ENCODE measurements at regions not wholly inside any gene's neighbourhood (a gene's known extent, or its start where the extent isn't known, plus 50 kb on each side); places are given as distances from the start of the nearest gene placed in this dataset.
"Not testable (repeated sequence)": the region's sequence is repeated elsewhere in the genome, so short reads cannot be mapped to it uniquely, and the experiment has no call there.

DNA sequence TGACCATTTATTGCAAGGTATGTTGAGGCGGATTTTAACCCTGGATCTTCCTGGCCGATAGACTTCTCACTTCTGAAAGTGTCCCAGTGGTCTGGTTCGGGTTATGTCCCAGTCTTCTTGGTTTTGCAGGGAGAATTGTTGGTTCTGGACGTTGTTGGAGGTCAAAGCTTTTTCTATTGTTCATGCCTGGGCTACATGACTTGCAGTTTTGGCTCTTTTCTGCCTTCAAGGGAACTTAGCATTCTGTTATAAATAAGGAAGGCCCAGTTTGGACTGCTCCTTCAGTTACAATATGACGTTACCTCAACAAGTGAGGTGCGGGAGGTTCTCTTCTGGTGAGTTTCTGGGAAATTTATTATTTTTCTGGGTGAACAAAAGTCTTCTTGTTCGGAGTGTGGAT is 614.3 kb downstream of the DIPK2A start:
- Histone ChIP-seq H3K27ac (ENCODE audit: low read length) (no peak overlapping the region), H3K4me1 (ENCODE audit: control insufficient read depth, insufficient read depth, low read length) (no peaks in the 10 kb centered on the region), H3K9me3 (replicated peaks; ENCODE audit: control insufficient read depth, low read depth, low read length) (peaks cover 7% of the 10 kb centered on the region), H3K36me3 (ENCODE audit: control insufficient read depth, insufficient read depth, low read length) (no peaks in the 10 kb centered on the region), H3K4me3 (ENCODE audit: low read length) (no peak overlapping the region), H3K27me3 (ENCODE audit: control insufficient read depth, insufficient read depth, low read length) (no peaks in the 10 kb centered on the region)
- 100% methylated on average over 2 of the region's 7 CpGs for WGBS (ENCODE audit: insufficient coverage)
- DNase-seq = no peak

DNA sequence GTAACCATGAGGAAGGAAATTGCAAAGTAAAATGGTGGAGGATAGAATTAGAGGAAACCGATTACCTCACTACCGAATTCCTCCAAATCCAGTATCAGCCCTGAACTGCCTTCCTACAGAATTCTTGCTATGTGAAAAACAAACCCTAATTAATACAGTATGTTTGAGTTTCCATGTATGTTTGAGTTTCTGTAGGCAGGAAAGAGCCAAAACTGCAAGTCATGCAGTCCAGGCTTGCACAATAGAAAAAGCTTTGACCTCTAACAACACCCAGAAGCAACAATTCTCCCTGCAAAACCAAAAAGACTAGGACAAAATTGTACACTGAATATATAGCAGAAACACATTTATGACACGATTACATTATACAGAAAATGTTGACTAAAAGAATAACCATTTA is 614.8 kb downstream of the DIPK2A start:
- Histone ChIP-seq H3K27ac (ENCODE audit: low read length) (no peak overlapping the region), H3K36me3 (ENCODE audit: control insufficient read depth, insufficient read depth, low read length) (no peaks in the 10 kb centered on the region), H3K4me3 (ENCODE audit: low read length) (no peak overlapping the region), H3K9me3 (replicated peaks; ENCODE audit: control insufficient read depth, low read depth, low read length) (peaks cover 7% of the 10 kb centered on the region), H3K4me1 (ENCODE audit: control insufficient read depth, insufficient read depth, low read length) (no peaks in the 10 kb centered on the region), H3K27me3 (ENCODE audit: control insufficient read depth, insufficient read depth, low read length) (no peaks in the 10 kb centered on the region)
- no CpG with 5 or more reads among the region's 3 CpGs for WGBS (ENCODE audit: insufficient coverage)
- DNase-seq = peak; percentile 12

DNA sequence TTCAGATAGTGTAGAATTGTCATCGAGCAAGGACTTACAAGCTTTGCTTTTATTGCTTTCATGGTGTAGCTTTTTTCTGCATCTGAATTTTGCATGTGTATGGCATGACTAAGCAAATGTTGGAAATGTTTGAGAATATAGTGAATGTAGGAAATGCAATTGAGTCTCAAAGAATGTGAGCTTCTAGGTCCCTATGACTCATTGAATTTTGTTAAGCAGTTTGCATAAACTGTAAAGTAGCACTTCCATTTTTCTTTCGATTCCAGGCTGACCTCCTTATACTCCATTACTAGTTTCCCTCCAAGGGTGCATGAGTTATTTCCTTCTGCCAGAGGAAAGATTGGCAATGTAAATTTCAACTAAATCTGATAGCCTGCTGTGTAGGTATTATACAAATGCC is 619.2 kb downstream of the DIPK2A start:
- no peaks in the 10 kb centered on the region for H3K9me3 ChIP-seq (replicated peaks; ENCODE audit: control insufficient read depth, low read depth, low read length)
- no peak for DNase-seq
- H3K27ac ChIP-seq (ENCODE audit: low read length) = no peak overlapping the region
- H3K4me1 ChIP-seq (ENCODE audit: control insufficient read depth, insufficient read depth, low read length) = no peaks in the 10 kb centered on the region
- no peaks in the 10 kb centered on the region for H3K27me3 ChIP-seq (ENCODE audit: control insufficient read depth, insufficient read depth, low read length)
- H3K36me3 ChIP-seq (ENCODE audit: control insufficient read depth, insufficient read depth, low read length) = no peaks in the 10 kb centered on the region
- WGBS (ENCODE audit: insufficient coverage) = no CpG with 5 or more reads among the region's 2 CpGs
- no peak overlapping the region for H3K4me3 ChIP-seq (ENCODE audit: low read length)

DNA sequence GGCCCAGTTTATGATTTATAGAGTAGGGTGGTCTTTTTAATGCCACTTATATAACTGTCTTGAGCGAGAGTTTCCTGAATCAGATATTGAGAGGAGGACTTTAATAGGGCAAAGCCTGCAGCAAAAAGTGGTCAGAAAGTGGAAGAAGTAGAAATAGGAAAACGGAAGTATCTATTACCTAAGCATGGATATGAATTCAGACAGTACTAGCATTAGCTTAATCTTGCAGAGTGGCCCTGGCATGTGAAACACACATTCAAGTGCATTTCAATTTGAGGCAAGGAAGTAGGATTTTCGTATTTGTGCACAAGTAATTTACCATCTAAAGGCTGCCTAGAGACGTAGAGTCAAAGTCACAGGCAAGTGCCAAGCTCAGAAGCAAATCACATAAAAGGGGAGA is 622.3 kb downstream of the DIPK2A start:
- Histone ChIP-seq H3K36me3 (ENCODE audit: control insufficient read depth, insufficient read depth, low read length) (no peaks in the 10 kb centered on the region), H3K4me1 (ENCODE audit: control insufficient read depth, insufficient read depth, low read length) (no peaks in the 10 kb centered on the region), H3K27me3 (ENCODE audit: control insufficient read depth, insufficient read depth, low read length) (no peaks in the 10 kb centered on the region), H3K4me3 (ENCODE audit: low read length) (no peak overlapping the region), H3K9me3 (replicated peaks; ENCODE audit: control insufficient read depth, low read depth, low read length) (no peaks in the 10 kb centered on the region), H3K27ac (ENCODE audit: low read length) (no peak overlapping the region)
- no peak for DNase-seq
- 20% methylated on average over 1 of the region's 4 CpGs for whole genome bisulfite sequencing (ENCODE audit: insufficient coverage)

DNA sequence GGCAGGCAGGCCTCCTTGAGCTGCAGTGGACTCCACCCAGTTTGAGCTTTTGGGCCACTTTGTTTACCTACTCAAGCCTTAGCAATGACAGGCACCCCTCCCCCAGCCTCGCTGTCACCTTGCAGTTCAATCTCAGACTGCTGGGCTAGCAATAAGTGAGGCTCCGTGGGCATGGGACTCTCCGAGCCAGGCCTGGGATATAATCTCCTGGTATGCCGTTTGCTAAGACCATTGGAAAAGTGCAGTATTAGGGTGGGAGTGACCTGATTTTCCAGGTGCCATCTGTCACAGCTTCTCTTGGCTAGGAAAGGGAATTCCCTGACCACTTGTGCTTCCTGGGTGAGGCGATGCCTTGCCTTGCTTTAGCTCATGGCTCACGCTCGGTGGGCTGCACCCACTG is 648.6 kb downstream of the DIPK2A start:
- H3K4me1 ChIP-seq (ENCODE audit: control insufficient read depth, insufficient read depth, low read length); DNase-seq; H3K27me3 ChIP-seq (ENCODE audit: control insufficient read depth, insufficient read depth, low read length); H3K27ac ChIP-seq (ENCODE audit: low read length); H3K36me3 ChIP-seq (ENCODE audit: control insufficient read depth, insufficient read depth, low read length); H3K9me3 ChIP-seq (replicated peaks; ENCODE audit: control insufficient read depth, low read depth, low read length); H3K4me3 ChIP-seq (ENCODE audit: low read length): not testable (repeated sequence)
- 93% methylated on average over 5 of the region's 7 CpGs for WGBS (ENCODE audit: insufficient coverage)

DNA sequence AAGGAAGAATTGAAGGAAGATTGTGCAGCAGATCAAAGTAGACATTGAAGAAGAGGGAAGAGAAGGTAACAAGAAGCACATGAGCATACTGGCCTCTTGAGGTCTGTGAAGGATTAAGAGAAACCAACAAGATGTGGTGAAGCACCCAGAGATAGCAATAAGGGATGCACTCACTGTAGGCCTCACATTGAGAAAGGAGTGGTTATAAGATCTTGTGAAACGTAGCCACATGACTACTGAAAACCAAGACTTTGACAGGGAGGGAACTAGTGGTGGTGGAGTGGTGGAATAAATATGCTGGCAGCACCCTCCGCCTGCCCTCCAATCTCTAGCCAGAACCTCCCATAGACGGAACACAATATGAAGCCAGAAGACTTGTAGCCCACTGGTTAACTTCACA is 651.2 kb downstream of the DIPK2A start:
- H3K4me1 ChIP-seq (ENCODE audit: control insufficient read depth, insufficient read depth, low read length) = no peaks in the 10 kb centered on the region
- H3K9me3 ChIP-seq (replicated peaks; ENCODE audit: control insufficient read depth, low read depth, low read length) = no peaks in the 10 kb centered on the region
- no peak overlapping the region for H3K4me3 ChIP-seq (ENCODE audit: low read length)
- 100% methylated on average over 1 of the region's 3 CpGs for WGBS (ENCODE audit: insufficient coverage)
- H3K27me3 ChIP-seq (ENCODE audit: control insufficient read depth, insufficient read depth, low read length) = no peaks in the 10 kb centered on the region
- no peaks in the 10 kb centered on the region for H3K36me3 ChIP-seq (ENCODE audit: control insufficient read depth, insufficient read depth, low read length)
- no peak overlapping the region for H3K27ac ChIP-seq (ENCODE audit: low read length)
- no peak for DNase-seq

DNA sequence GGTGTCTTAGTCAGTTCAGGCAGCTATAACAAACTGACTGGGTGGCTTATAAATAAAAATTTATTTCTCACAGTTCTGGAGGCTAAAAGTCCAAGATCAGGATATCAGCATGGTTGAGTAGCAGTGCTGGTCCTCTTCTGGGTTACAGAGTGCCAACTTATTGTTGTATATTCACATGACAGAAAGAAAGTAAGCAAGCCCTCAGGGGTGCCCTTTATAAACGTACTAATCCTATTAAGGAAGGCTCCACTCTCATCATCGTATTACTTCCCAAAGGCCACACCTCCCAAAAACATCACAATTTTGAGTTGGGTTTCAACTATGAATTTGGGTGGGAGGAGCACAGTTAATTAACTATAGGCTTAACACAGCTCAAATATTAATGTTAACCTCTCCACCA is 653.0 kb downstream of the DIPK2A start:
- no CpG with 5 or more reads among the region's 2 CpGs for WGBS (ENCODE audit: insufficient coverage)

DNA sequence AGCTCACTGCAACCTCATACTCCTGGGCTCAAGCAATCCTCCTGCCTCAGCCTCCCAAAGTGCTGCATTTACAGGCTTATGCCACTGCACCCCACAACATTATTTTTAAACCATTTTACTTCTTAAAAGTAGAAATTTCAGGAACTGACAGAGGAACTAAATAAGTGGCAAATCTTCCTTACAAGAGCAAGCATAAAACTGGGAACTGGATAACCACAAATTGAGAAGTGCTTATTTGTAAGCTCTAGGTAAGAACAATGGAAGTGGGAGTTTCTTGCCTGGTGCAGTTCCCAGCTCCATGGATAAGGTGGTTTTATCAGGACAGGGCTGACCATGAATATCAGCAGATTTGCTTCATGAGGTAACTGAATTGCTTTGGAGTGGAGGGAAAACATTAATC is 655.2 kb downstream of the DIPK2A start:
- peak; percentile 24 for DNase-seq
- H3K36me3 ChIP-seq (ENCODE audit: control insufficient read depth, insufficient read depth, low read length) = no peaks in the 10 kb centered on the region
- H3K9me3 ChIP-seq (replicated peaks; ENCODE audit: control insufficient read depth, low read depth, low read length) = no peaks in the 10 kb centered on the region
- no peak overlapping the region for H3K27ac ChIP-seq (ENCODE audit: low read length)
- no peak overlapping the region for H3K4me3 ChIP-seq (ENCODE audit: low read length)
- H3K27me3 ChIP-seq (ENCODE audit: control insufficient read depth, insufficient read depth, low read length) = no peaks in the 10 kb centered on the region
- no peaks in the 10 kb centered on the region for H3K4me1 ChIP-seq (ENCODE audit: control insufficient read depth, insufficient read depth, low read length)

More for the DNA sequence above, 653.0 kb downstream of the DIPK2A start:
- Histone ChIP-seq H3K36me3 (ENCODE audit: control insufficient read depth, insufficient read depth, low read length) (no peaks in the 10 kb centered on the region), H3K27ac (ENCODE audit: low read length) (no peak overlapping the region), H3K4me1 (ENCODE audit: control insufficient read depth, insufficient read depth, low read length) (no peaks in the 10 kb centered on the region), H3K9me3 (replicated peaks; ENCODE audit: control insufficient read depth, low read depth, low read length) (no peaks in the 10 kb centered on the region), H3K27me3 (ENCODE audit: control insufficient read depth, insufficient read depth, low read length) (no peaks in the 10 kb centered on the region), H3K4me3 (ENCODE audit: low read length) (no peak overlapping the region)
- DNase-seq = no peak

DNA sequence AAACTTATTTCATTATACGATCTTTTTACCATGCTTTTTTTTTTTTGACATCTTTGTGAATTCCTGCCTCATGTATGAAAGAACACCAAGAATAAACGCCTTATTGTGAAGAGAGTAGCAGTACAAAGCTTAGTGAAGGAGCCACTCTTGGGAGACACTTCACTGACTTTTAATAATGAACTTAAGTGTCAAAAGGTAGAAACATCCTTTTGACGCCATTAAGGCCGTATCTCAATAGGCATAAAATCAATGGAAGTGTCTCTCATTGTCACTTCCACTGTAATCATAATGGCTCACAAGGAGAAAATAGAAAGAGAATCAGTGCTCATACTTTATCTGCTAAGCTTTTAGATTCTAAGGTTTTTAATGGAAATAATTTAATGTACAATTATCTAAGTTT is 657.8 kb downstream of the DIPK2A start:
- Histone ChIP-seq H3K27ac (ENCODE audit: low read length) (no peak overlapping the region), H3K9me3 (replicated peaks; ENCODE audit: control insufficient read depth, low read depth, low read length) (no peaks in the 10 kb centered on the region), H3K36me3 (ENCODE audit: control insufficient read depth, insufficient read depth, low read length) (no peaks in the 10 kb centered on the region), H3K27me3 (ENCODE audit: control insufficient read depth, insufficient read depth, low read length) (no peaks in the 10 kb centered on the region), H3K4me1 (ENCODE audit: control insufficient read depth, insufficient read depth, low read length) (no peaks in the 10 kb centered on the region), H3K4me3 (ENCODE audit: low read length) (no peak overlapping the region)
- WGBS (ENCODE audit: insufficient coverage) = no CpG with 5 or more reads among the region's 4 CpGs
- DNase-seq = no peak

DNA sequence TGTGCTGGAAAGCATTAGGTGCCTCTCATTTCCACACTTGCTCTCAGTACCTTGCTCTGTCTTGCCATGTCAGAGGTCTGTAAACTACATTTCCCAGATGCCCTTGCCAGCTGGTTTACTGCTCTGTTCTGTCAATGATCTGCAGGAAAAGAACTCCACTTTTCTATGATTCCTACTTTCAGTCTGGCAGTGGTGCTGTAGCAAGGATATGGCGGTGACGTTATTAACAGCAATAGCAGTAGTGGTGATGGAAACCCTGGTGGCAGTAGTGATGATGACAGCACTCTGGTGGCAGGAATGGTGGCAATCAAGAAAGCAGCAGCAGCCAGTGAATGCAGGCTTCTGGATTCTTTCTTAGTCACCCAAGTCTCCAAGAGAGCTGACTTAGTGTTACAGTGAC is 665.2 kb downstream of the DIPK2A start:
- H3K36me3 ChIP-seq (ENCODE audit: control insufficient read depth, insufficient read depth, low read length) = no peaks in the 10 kb centered on the region
- 80% methylated on average over 1 of the region's 2 CpGs for WGBS (ENCODE audit: insufficient coverage)
- no peak overlapping the region for H3K4me3 ChIP-seq (ENCODE audit: low read length)
- H3K4me1 ChIP-seq (ENCODE audit: control insufficient read depth, insufficient read depth, low read length) = no peaks in the 10 kb centered on the region
- no peaks in the 10 kb centered on the region for H3K27me3 ChIP-seq (ENCODE audit: control insufficient read depth, insufficient read depth, low read length)
- DNase-seq = no peak
- H3K9me3 ChIP-seq (replicated peaks; ENCODE audit: control insufficient read depth, low read depth, low read length) = no peaks in the 10 kb centered on the region
- H3K27ac ChIP-seq (ENCODE audit: low read length) = no peak overlapping the region

DNA sequence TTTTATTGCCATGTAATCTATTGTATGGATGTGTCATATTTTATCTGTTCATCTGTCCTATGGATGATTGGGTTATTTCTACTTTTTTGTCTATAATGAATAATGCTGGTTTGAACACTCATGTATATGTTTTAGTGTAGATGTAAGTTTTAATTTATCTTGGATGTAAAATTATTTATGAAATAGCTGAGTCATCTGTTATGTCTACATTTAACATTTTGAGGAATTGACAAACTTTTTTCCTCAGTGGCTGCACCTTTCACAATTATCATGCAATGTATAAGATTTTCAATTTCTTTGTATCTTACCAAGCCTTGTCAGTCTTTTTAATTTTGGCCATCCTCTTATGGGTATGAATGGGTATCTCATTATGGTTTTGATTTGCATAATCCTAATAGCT is 666.4 kb downstream of the DIPK2A start:
- Histone ChIP-seq H3K9me3 (replicated peaks; ENCODE audit: control insufficient read depth, low read depth, low read length) (no peaks in the 10 kb centered on the region), H3K27me3 (ENCODE audit: control insufficient read depth, insufficient read depth, low read length) (no peaks in the 10 kb centered on the region), H3K4me1 (ENCODE audit: control insufficient read depth, insufficient read depth, low read length) (no peaks in the 10 kb centered on the region), H3K36me3 (ENCODE audit: control insufficient read depth, insufficient read depth, low read length) (no peaks in the 10 kb centered on the region), H3K4me3 (ENCODE audit: low read length) (no peak overlapping the region), H3K27ac (ENCODE audit: low read length) (no peak overlapping the region)
- DNase-seq = no peak

All from muscle of leg (tissue), 3 donors.